GM12874 (cell line): ENCODE measurements at regions not wholly inside any gene's neighbourhood (a gene's known extent, or its start where the extent isn't known, plus 50 kb on each side); places are given as distances from the start of the nearest gene placed in this dataset.

ENCODE experiments used
- CTCF ChIP-seq: IDR thresholded peaks from 2 replicates; pipeline ENCODE4 v1.5.1; 2011; ENCODE audit warnings: low read depth, mild to moderate bottlenecking, control low read depth, low read length, moderate library complexity; ENCODE audit not compliant: insufficient read depth

- no peak for TF ChIP-seq CTCF
Observed at GRCh38 chr1:193785850-193786420, 599.5 kb upstream of the B3GALT2 start.

GRCh38 chr1:193774536-193775323, 588.3 kb upstream of the B3GALT2 start:
- no peak for TF ChIP-seq CTCF

- no peak for TF ChIP-seq CTCF
Observed at GRCh38 chr1:193771596-193771995, 585.2 kb upstream of the B3GALT2 start.

GRCh38 chr1:193769651-193770050, 583.2 kb upstream of the B3GALT2 start:
- no peak for TF ChIP-seq CTCF

- no peak for TF ChIP-seq CTCF
Observed at GRCh38 chr1:193767886-193768285, 581.5 kb upstream of the B3GALT2 start.

GRCh38 chr1:193766329-193766728, 579.9 kb upstream of the B3GALT2 start:
- TF ChIP-seq CTCF = no peak

- no peak for TF ChIP-seq CTCF
Observed at GRCh38 chr1:193763266-193763665, 576.9 kb upstream of the B3GALT2 start.
